ENCODE measurements at regions not wholly inside any gene's neighbourhood (a gene's known extent, or its start where the extent isn't known, plus 50 kb on each side); places are given as distances from the start of the nearest gene placed in this dataset.

GRCh38 chr1:181159451-181160140 is 71.1 kb downstream of the IER5 start:
- DNase-seq (ENCODE audit: low spot score), result peak; percentile 98
- TF ChIP-seq CTCF (conservative IDR thresholded peaks at IDR 0.05; ENCODE audit: low read depth), result no peak
- POLR2A ChIA-PET (ENCODE audit: low non-redundant PET), result no interaction called here
- CTCF ChIA-PET, result interaction anchor here (0.9 to 1.7 kb wide), 2 partner anchors 18 to 59 kb away, joined by 4 to 9 read pairs; no protein-coding TSS in a partner anchor
- peak overlapping the region; percentile 97 for H3K27ac ChIP-seq

DNA sequence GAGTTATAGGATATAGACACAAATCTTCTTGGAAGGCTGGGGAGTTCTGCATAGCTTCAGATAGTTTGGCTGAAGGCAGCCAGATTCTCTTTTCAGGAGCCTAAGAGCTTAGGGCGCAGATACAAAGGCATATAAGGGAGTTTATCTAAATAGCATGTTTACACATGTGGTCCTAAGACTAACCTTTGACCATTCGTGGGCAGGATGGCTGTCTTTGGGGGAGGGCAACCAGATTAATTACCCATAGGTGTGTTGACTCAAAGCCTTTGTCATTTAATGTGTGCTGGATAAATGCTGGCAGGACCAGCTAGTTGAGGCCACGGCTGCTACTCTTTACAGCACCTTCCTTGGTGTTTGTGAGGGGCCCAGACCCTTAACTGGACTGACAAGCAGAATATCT is 71.8 kb downstream of the IER5 start:
- no peak for DNase-seq (ENCODE audit: low spot score)
- TF ChIP-seq CTCF (conservative IDR thresholded peaks at IDR 0.05; ENCODE audit: low read depth), result no peak
- ChIA-PET POLR2A (ENCODE audit: low non-redundant PET) (no interaction called here), CTCF (interaction anchor here (0.5 to 1.7 kb wide), 3 partner anchors 14 to 59 kb away, joined by 4 to 9 read pairs (median 4); no protein-coding TSS in a partner anchor)
- peak overlapping the region; percentile 97 for H3K27ac ChIP-seq

- CTCF ChIA-PET, result no interaction called here
- POLR2A ChIA-PET (ENCODE audit: low non-redundant PET), result no interaction called here
- no peak for DNase-seq (ENCODE audit: low spot score)
- H3K27ac ChIP-seq, result peak overlapping the region; percentile 97
- no peak for TF ChIP-seq CTCF (conservative IDR thresholded peaks at IDR 0.05; ENCODE audit: low read depth)
Observed at GRCh38 chr1:181160998-181161870, 72.7 kb downstream of the IER5 start.

- no peak for TF ChIP-seq CTCF (conservative IDR thresholded peaks at IDR 0.05; ENCODE audit: low read depth)
- no peak for DNase-seq (ENCODE audit: low spot score)
- no peak overlapping the region for H3K27ac ChIP-seq
- CTCF ChIA-PET, result interaction anchor here (0.5 to 1.2 kb wide), 5 partner anchors 21 to 282 kb away, joined by 3 to 6 read pairs (median 4); no protein-coding TSS in a partner anchor
- POLR2A ChIA-PET (ENCODE audit: low non-redundant PET), result no interaction called here
Observed at GRCh38 chr1:181163662-181164061, 75.2 kb downstream of the IER5 start.

- peak; percentile 85 for DNase-seq (ENCODE audit: low spot score)
- 0 out of 2 replicates have a peak overlapping the region, but pooled peaks have one; percentile 20 for H3K27ac ChIP-seq
- ChIA-PET POLR2A (ENCODE audit: low non-redundant PET) (no interaction called here), CTCF (interaction anchor here (0.6 to 1.6 kb wide), 5 partner anchors 23 to 586 kb away, joined by 3 to 21 read pairs (median 4); no protein-coding TSS in a partner anchor)
- peak; percentile 84 for TF ChIP-seq CTCF (conservative IDR thresholded peaks at IDR 0.05; ENCODE audit: low read depth)
Observed at GRCh38 chr1:181166377-181167196, 78.1 kb downstream of the IER5 start.
